Activated CD4-positive, CD25-positive, alpha-beta regulatory T cell treated with anti-CD3 and anti-CD28 coated beads, Interleukin-2, amount 50 U/mL, for 16 hours (primary cell): ENCODE measurements at regions not wholly inside any gene's neighbourhood (a gene's known extent, or its start where the extent isn't known, plus 50 kb on each side); places are given as distances from the start of the nearest gene placed in this dataset.

Experiments used
- DNase-seq: peaks from one replicate; pipeline ENCODE4 v3.0.0-alpha.2; 2020; ENCODE audit warnings: low read depth, low spot score

DNA sequence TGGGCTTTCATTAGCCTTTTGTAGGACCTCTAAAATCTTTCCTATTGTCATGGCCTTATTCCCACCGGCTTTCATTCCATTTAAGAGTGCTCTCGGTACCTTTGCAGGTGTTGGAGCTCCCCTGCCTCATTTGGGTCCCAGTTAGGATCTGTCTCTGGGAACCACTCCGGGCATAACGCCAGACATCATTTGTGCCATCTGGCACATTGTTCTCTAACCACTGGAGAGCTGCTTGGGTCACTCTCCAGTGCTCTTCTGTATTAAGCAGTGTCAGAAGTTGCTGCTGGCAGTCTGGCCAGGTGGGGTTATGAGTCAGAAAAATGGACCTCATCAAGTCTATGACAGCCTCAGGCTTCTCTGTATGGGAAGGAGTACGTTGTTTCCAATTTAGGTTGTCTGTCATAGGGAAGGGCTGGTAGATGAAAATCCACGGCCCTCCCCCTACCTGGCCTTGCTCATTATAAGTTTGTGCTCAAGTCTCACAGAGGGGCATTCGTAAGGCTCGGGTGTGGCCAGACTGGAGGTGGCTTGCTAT, 62.9 kb upstream of the MOCS1 start:
- no peak for DNase-seq

GRCh38 chr6:39995633-39996032, 61.4 kb upstream of the MOCS1 start:
- no peak for DNase-seq

DNA sequence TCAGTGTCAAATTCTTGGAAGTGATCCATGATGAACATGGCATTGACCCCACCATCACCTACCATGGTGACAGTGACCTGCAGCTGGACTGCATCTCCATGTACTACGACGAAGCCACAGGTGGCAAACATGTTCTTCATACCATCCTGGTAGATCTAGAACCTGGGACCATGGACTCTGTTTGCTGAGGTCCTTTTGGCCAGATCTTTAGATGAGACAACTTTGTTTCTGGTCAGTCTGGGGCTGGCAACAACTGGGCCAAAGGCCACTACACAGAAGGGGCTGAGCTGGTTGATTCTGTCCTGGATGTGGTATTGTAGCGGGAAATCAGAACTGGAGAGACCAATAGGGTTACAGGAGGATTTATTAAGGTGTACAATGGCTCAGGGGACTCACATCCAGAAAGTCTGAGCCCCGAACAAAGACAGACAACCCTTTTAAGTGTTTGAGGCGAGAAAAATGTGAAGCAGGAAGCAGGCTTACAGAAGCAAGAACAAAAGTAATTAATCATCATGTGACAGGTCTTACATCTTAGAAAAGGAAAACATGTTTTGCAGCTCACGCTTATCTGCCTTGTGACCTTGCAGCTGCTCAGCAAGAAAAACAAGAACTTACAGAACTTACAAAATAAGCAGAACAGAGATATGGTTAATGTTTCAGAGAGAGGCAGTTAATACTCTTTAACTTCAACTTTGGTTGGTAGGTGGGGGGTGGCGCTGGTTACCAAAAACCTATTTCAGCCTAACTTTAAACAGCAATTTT, 58.8 kb upstream of the MOCS1 start:
- DNase-seq = no peak
